ENCODE measurements at regions not wholly inside any gene's neighbourhood (a gene's known extent, or its start where the extent isn't known, plus 50 kb on each side); places are given as distances from the start of the nearest gene placed in this dataset.

GRCh38 chr6:98343797-98344196 lies 490.6 kb upstream of the POU3F2 start:
- Mint-ChIP-seq H3K9me3 (no peaks in the 10 kb centered on the region), H3K36me3 (ENCODE audit: low read depth) (no peaks in the 10 kb centered on the region), H3K4me1 (no peaks in the 10 kb centered on the region), H3K27ac (no peak overlapping the region), H3K27me3 (ENCODE audit: insufficient read depth) (no peaks in the 10 kb centered on the region), H3K4me3 (no peak overlapping the region)
- Histone ChIP-seq H3K9ac (ENCODE audit: extremely low read depth, low read length, poor library complexity, severe bottlenecking) (no peak overlapping the region), H3K27ac (ENCODE audit: low read depth, low read length) (no peak overlapping the region), H3K36me3 (ENCODE audit: control insufficient read depth, insufficient read depth, low read length) (no peaks in the 10 kb centered on the region), H3K9me3 (ENCODE audit: control insufficient read depth, low read length) (no peaks in the 10 kb centered on the region), H3K4me1 (ENCODE audit: control insufficient read depth, insufficient read depth, low read length) (no peaks in the 10 kb centered on the region), H3K4me3 (ENCODE audit: low read length) (no peak overlapping the region), H3K27me3 (ENCODE audit: control insufficient read depth, insufficient read depth, low read length, poor library complexity, severe bottlenecking) (no peaks in the 10 kb centered on the region)
- no peak for DNase-seq
- TF ChIP-seq, protein P1, sequence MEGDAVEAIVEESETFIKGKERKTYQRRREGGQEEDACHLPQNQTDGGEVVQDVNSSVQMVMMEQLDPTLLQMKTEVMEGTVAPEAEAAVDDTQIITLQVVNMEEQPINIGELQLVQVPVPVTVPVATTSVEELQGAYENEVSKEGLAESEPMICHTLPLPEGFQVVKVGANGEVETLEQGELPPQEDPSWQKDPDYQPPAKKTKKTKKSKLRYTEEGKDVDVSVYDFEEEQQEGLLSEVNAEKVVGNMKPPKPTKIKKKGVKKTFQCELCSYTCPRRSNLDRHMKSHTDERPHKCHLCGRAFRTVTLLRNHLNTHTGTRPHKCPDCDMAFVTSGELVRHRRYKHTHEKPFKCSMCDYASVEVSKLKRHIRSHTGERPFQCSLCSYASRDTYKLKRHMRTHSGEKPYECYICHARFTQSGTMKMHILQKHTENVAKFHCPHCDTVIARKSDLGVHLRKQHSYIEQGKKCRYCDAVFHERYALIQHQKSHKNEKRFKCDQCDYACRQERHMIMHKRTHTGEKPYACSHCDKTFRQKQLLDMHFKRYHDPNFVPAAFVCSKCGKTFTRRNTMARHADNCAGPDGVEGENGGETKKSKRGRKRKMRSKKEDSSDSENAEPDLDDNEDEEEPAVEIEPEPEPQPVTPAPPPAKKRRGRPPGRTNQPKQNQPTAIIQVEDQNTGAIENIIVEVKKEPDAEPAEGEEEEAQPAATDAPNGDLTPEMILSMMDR (conservative IDR thresholded peaks at IDR 0.05), result no peak

DNA sequence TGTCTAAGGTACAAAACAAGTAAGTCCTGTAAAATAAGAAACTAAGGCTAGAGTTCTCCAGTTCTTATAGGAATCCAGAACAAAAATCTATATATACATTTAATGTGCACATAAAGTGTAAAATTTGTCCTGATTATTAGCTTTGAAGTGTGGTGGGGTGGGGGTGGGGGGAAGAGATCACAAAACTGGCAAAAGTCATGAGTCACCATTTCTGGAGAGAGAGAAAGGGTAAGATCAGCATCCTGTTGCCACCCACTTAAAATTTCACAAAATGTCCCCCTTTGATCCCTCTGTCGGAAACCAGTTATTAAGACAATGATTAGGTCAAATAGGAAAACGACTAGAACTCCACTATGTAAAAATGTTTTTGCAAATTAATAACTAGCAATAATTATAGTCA lies 482.0 kb upstream of the POU3F2 start:
- no peak overlapping the region for H3K4me3 Mint-ChIP-seq
- Histone ChIP-seq H3K27ac (ENCODE audit: low read depth, low read length) (no peak overlapping the region), H3K4me1 (ENCODE audit: control insufficient read depth, insufficient read depth, low read length) (no peaks in the 10 kb centered on the region), H3K36me3 (ENCODE audit: control insufficient read depth, insufficient read depth, low read length) (no peaks in the 10 kb centered on the region), H3K27me3 (ENCODE audit: control insufficient read depth, insufficient read depth, low read length, poor library complexity, severe bottlenecking) (no peaks in the 10 kb centered on the region), H3K9me3 (ENCODE audit: control insufficient read depth, low read length) (no peaks in the 10 kb centered on the region), H3K9ac (ENCODE audit: extremely low read depth, low read length, poor library complexity, severe bottlenecking) (no peak overlapping the region), H3K4me3 (ENCODE audit: low read length) (no peak overlapping the region)
- no peaks in the 10 kb centered on the region for H3K27me3 Mint-ChIP-seq (ENCODE audit: insufficient read depth)
- no peaks in the 10 kb centered on the region for H3K4me1 Mint-ChIP-seq
- TF ChIP-seq, protein P1 (conservative IDR thresholded peaks at IDR 0.05), result no peak
- no peaks in the 10 kb centered on the region for H3K36me3 Mint-ChIP-seq (ENCODE audit: low read depth)
- no peak overlapping the region for H3K27ac Mint-ChIP-seq
- no peak for DNase-seq
- WGBS, 2 experiments (ENCODE audit: insufficient coverage in 1 of 2, insufficient read length in 1 of 2), result 79% methylated on average over 2 of the region's 2 CpGs; no CpG with 5 or more reads in 1 of the 2 experiments
- H3K9me3 Mint-ChIP-seq, result no peaks in the 10 kb centered on the region

DNA sequence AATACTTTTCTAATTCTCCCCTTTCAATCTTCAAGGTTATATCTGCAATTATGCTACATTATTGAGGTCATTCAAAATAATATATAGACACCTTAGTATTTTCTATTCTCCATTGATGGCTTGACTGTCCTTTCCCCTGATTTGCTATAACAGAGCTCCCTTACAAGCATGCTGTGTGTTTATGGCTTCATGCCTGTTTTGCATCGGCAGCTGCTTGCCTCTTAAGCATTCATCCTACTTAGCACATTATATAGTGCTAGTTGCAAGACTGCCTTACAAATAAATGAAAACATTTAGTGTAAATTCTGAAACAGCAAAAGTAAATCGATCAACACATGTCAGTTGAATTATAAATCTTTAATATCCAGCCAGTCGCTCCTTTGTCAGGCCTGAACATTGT lies 476.2 kb upstream of the POU3F2 start:
- TF ChIP-seq, protein P1 (conservative IDR thresholded peaks at IDR 0.05), result no peak
- Histone ChIP-seq H3K9ac (ENCODE audit: extremely low read depth, low read length, poor library complexity, severe bottlenecking) (no peak overlapping the region), H3K36me3 (ENCODE audit: control insufficient read depth, insufficient read depth, low read length) (no peaks in the 10 kb centered on the region), H3K4me3 (ENCODE audit: low read length) (no peak overlapping the region), H3K4me1 (ENCODE audit: control insufficient read depth, insufficient read depth, low read length) (no peaks in the 10 kb centered on the region), H3K27me3 (ENCODE audit: control insufficient read depth, insufficient read depth, low read length, poor library complexity, severe bottlenecking) (no peaks in the 10 kb centered on the region), H3K9me3 (ENCODE audit: control insufficient read depth, low read length) (no peaks in the 10 kb centered on the region), H3K27ac (ENCODE audit: low read depth, low read length) (no peak overlapping the region)
- 86 to 87% methylated on average over 2 to 3 of the region's 3 CpGs for WGBS, 2 experiments (ENCODE audit: insufficient coverage in 1 of 2, insufficient read length in 1 of 2)
- no peak for DNase-seq
- no peak overlapping the region for H3K27ac Mint-ChIP-seq
- no peaks in the 10 kb centered on the region for H3K9me3 Mint-ChIP-seq
- H3K27me3 Mint-ChIP-seq (ENCODE audit: insufficient read depth), result no peaks in the 10 kb centered on the region
- H3K4me3 Mint-ChIP-seq, result no peak overlapping the region
- no peaks in the 10 kb centered on the region for H3K36me3 Mint-ChIP-seq (ENCODE audit: low read depth)
- H3K4me1 Mint-ChIP-seq, result no peaks in the 10 kb centered on the region
